ENCODE measurements at regions not wholly inside any gene's neighbourhood (a gene's known extent, or its start where the extent isn't known, plus 50 kb on each side); places are given as distances from the start of the nearest gene placed in this dataset.
"Not testable (repeated sequence)": the region's sequence is repeated elsewhere in the genome, so short reads cannot be mapped to it uniquely, and the experiment has no call there.

- no peaks in the 10 kb centered on the region for H3K27me3 ChIP-seq (ENCODE audit: control insufficient read depth in 3 of 3, insufficient read depth in 3 of 3, low read length in 3 of 3)
- DNase-seq (no peak), FAIRE-seq (no peak)
- no peaks in the 10 kb centered on the region for H3K36me3 ChIP-seq (ENCODE audit: control insufficient read depth in 3 of 3, insufficient read depth in 2 of 3, low read depth in 1 of 3, low read length in 3 of 3)
- H3K27ac ChIP-seq (ENCODE audit: low read depth in 1 of 3, low read length in 2 of 3) = no peak overlapping the region
- 81 to 90% (median 85%) methylated on average over 2 of the region's 2 CpGs for WGBS, 3 donors
- no peak overlapping the region for H3K4me3 ChIP-seq (ENCODE audit: low read depth in 1 of 3, low read length in 3 of 3)
- H3K4me1 ChIP-seq (ENCODE audit: control insufficient read depth in 3 of 3, insufficient read depth in 2 of 3, low read depth in 1 of 3, low read length in 2 of 3) = peaks cover 0 to 2% (median 0%) of the 10 kb centered on the region in 3 donors
- H3K9me3 ChIP-seq (ENCODE audit: control insufficient read depth in 2 of 2, insufficient read depth in 1 of 2, low read depth in 1 of 2, low read length in 1 of 2) = no peaks in the 10 kb centered on the region
Observed at GRCh38 chr6:62968834-62969233, 242.4 kb upstream of the FKBP1C start.

- no peaks in the 10 kb centered on the region for H3K9me3 ChIP-seq (ENCODE audit: control insufficient read depth in 2 of 2, insufficient read depth in 1 of 2, low read depth in 1 of 2, low read length in 1 of 2)
- no peaks in the 10 kb centered on the region for H3K27me3 ChIP-seq (ENCODE audit: control insufficient read depth in 3 of 3, insufficient read depth in 3 of 3, low read length in 3 of 3)
- DNase-seq = peak in 1 of 2 donors; percentile 16
- WGBS, 3 donors = 3 to 38% (median 13%) methylated on average over 1 of the region's 1 CpG
- peaks cover 0 to 2% (median 0%) of the 10 kb centered on the region in 3 donors for H3K4me1 ChIP-seq (ENCODE audit: control insufficient read depth in 3 of 3, insufficient read depth in 2 of 3, low read depth in 1 of 3, low read length in 2 of 3)
- no peak for FAIRE-seq
- no peak overlapping the region for H3K4me3 ChIP-seq (ENCODE audit: low read depth in 1 of 3, low read length in 3 of 3)
- no peaks in the 10 kb centered on the region for H3K36me3 ChIP-seq (ENCODE audit: control insufficient read depth in 3 of 3, insufficient read depth in 2 of 3, low read depth in 1 of 3, low read length in 3 of 3)
- no peak overlapping the region for H3K27ac ChIP-seq (ENCODE audit: low read depth in 1 of 3, low read length in 2 of 3)
Observed at GRCh38 chr6:62971976-62972658, 239.2 kb upstream of the FKBP1C start.

- Histone ChIP-seq H3K27ac (ENCODE audit: low read depth in 1 of 3, low read length in 2 of 3) (no peak overlapping the region), H3K36me3 (ENCODE audit: control insufficient read depth in 3 of 3, insufficient read depth in 2 of 3, low read depth in 1 of 3, low read length in 3 of 3) (no peaks in the 10 kb centered on the region), H3K9me3 (ENCODE audit: control insufficient read depth in 2 of 2, insufficient read depth in 1 of 2, low read depth in 1 of 2, low read length in 1 of 2) (no peaks in the 10 kb centered on the region), H3K4me3 (ENCODE audit: low read depth in 1 of 3, low read length in 3 of 3) (no peak overlapping the region), H3K4me1 (ENCODE audit: control insufficient read depth in 3 of 3, insufficient read depth in 2 of 3, low read depth in 1 of 3, low read length in 2 of 3) (peaks cover 0 to 2% (median 0%) of the 10 kb centered on the region in 3 donors), H3K27me3 (ENCODE audit: control insufficient read depth in 3 of 3, insufficient read depth in 3 of 3, low read length in 3 of 3) (no peaks in the 10 kb centered on the region)
- DNase-seq (no peak), FAIRE-seq (no peak)
- WGBS, 3 donors = 61 to 87% (median 86%) methylated on average over 1 of the region's 1 CpG
Observed at GRCh38 chr6:62974452-62974851, 236.8 kb upstream of the FKBP1C start.

GRCh38 chr6:62976566-62976965 lies 234.7 kb upstream of the FKBP1C start:
- no peaks in the 10 kb centered on the region for H3K9me3 ChIP-seq (ENCODE audit: control insufficient read depth in 2 of 2, insufficient read depth in 1 of 2, low read depth in 1 of 2, low read length in 1 of 2)
- DNase-seq = no peak
- H3K27me3 ChIP-seq (ENCODE audit: control insufficient read depth in 3 of 3, insufficient read depth in 3 of 3, low read length in 3 of 3) = no peaks in the 10 kb centered on the region
- H3K27ac ChIP-seq (ENCODE audit: low read depth in 1 of 3, low read length in 2 of 3) = no peak overlapping the region
- H3K4me3 ChIP-seq (ENCODE audit: low read depth in 1 of 3, low read length in 3 of 3) = no peak overlapping the region
- no peak for FAIRE-seq
- peaks cover 0 to 2% (median 0%) of the 10 kb centered on the region in 3 donors for H3K4me1 ChIP-seq (ENCODE audit: control insufficient read depth in 3 of 3, insufficient read depth in 2 of 3, low read depth in 1 of 3, low read length in 2 of 3)
- no peaks in the 10 kb centered on the region for H3K36me3 ChIP-seq (ENCODE audit: control insufficient read depth in 3 of 3, insufficient read depth in 2 of 3, low read depth in 1 of 3, low read length in 3 of 3)

- DNase-seq (no peak), FAIRE-seq (no peak)
- H3K27me3 ChIP-seq (ENCODE audit: control insufficient read depth in 3 of 3, insufficient read depth in 3 of 3, low read length in 3 of 3) = no peaks in the 10 kb centered on the region
- H3K9me3 ChIP-seq (ENCODE audit: control insufficient read depth in 2 of 2, insufficient read depth in 1 of 2, low read depth in 1 of 2, low read length in 1 of 2) = no peaks in the 10 kb centered on the region
- no peak overlapping the region for H3K27ac ChIP-seq (ENCODE audit: low read depth in 1 of 3, low read length in 2 of 3)
- H3K4me1 ChIP-seq (ENCODE audit: control insufficient read depth in 3 of 3, insufficient read depth in 2 of 3, low read depth in 1 of 3, low read length in 2 of 3) = no peaks in the 10 kb centered on the region
- WGBS, 3 donors = 77 to 86% (median 77%) methylated on average over 2 of the region's 2 CpGs
- no peak overlapping the region for H3K4me3 ChIP-seq (ENCODE audit: low read depth in 1 of 3, low read length in 3 of 3)
- H3K36me3 ChIP-seq (ENCODE audit: control insufficient read depth in 3 of 3, insufficient read depth in 2 of 3, low read depth in 1 of 3, low read length in 3 of 3) = no peaks in the 10 kb centered on the region
Observed at GRCh38 chr6:62978920-62979319, 232.3 kb upstream of the FKBP1C start.

- FAIRE-seq (no peak), DNase-seq (no peak)
- no peak overlapping the region for H3K4me3 ChIP-seq (ENCODE audit: low read depth in 1 of 3, low read length in 3 of 3)
- H3K27me3 ChIP-seq (ENCODE audit: control insufficient read depth in 3 of 3, insufficient read depth in 3 of 3, low read length in 3 of 3) = no peaks in the 10 kb centered on the region
- H3K27ac ChIP-seq (ENCODE audit: low read depth in 1 of 3, low read length in 2 of 3) = no peak overlapping the region
- H3K9me3 ChIP-seq (ENCODE audit: control insufficient read depth in 2 of 2, insufficient read depth in 1 of 2, low read depth in 1 of 2, low read length in 1 of 2) = no peaks in the 10 kb centered on the region
- WGBS, 3 donors = 50 to 71% (median 64%) methylated on average over 2 of the region's 2 CpGs
- no peaks in the 10 kb centered on the region for H3K36me3 ChIP-seq (ENCODE audit: control insufficient read depth in 3 of 3, insufficient read depth in 2 of 3, low read depth in 1 of 3, low read length in 3 of 3)
- no peaks in the 10 kb centered on the region for H3K4me1 ChIP-seq (ENCODE audit: control insufficient read depth in 3 of 3, insufficient read depth in 2 of 3, low read depth in 1 of 3, low read length in 2 of 3)
Observed at GRCh38 chr6:62980093-62980492, 231.2 kb upstream of the FKBP1C start.

- H3K27ac ChIP-seq (ENCODE audit: low read depth in 1 of 3, low read length in 2 of 3) = no peak overlapping the region
- DNase-seq = no peak
- no peaks in the 10 kb centered on the region for H3K9me3 ChIP-seq (ENCODE audit: control insufficient read depth in 2 of 2, insufficient read depth in 1 of 2, low read depth in 1 of 2, low read length in 1 of 2)
Observed at GRCh38 chr6:62980724-62981123, 230.5 kb upstream of the FKBP1C start.

GRCh38 chr6:62982951-62983350 lies 228.3 kb upstream of the FKBP1C start:
- Histone ChIP-seq H3K27ac (ENCODE audit: low read depth in 1 of 3, low read length in 2 of 3) (no peak overlapping the region), H3K9me3 (ENCODE audit: control insufficient read depth in 2 of 2, insufficient read depth in 1 of 2, low read depth in 1 of 2, low read length in 1 of 2) (no peaks in the 10 kb centered on the region), H3K27me3 (ENCODE audit: control insufficient read depth in 3 of 3, insufficient read depth in 3 of 3, low read length in 3 of 3) (no peaks in the 10 kb centered on the region), H3K4me1 (ENCODE audit: control insufficient read depth in 3 of 3, insufficient read depth in 2 of 3, low read depth in 1 of 3, low read length in 2 of 3) (no peaks in the 10 kb centered on the region), H3K4me3 (ENCODE audit: low read depth in 1 of 3, low read length in 3 of 3) (no peak overlapping the region), H3K36me3 (ENCODE audit: control insufficient read depth in 3 of 3, insufficient read depth in 2 of 3, low read depth in 1 of 3, low read length in 3 of 3) (no peaks in the 10 kb centered on the region)
- FAIRE-seq (no peak), DNase-seq (no peak)
- WGBS, 3 donors = 56 to 64% (median 63%) methylated on average over 2 of the region's 2 CpGs

More at GRCh38 chr6:62980724-62981123, 230.5 kb upstream of the FKBP1C start:
- FAIRE-seq = no peak
- no peaks in the 10 kb centered on the region for H3K36me3 ChIP-seq (ENCODE audit: control insufficient read depth in 3 of 3, insufficient read depth in 2 of 3, low read depth in 1 of 3, low read length in 3 of 3)
- H3K27me3 ChIP-seq (ENCODE audit: control insufficient read depth in 3 of 3, insufficient read depth in 3 of 3, low read length in 3 of 3) = no peaks in the 10 kb centered on the region
- no peaks in the 10 kb centered on the region for H3K4me1 ChIP-seq (ENCODE audit: control insufficient read depth in 3 of 3, insufficient read depth in 2 of 3, low read depth in 1 of 3, low read length in 2 of 3)
- no peak overlapping the region for H3K4me3 ChIP-seq (ENCODE audit: low read depth in 1 of 3, low read length in 3 of 3)

GRCh38 chr6:62991696-62992095 lies 219.6 kb upstream of the FKBP1C start:
- H3K27me3 ChIP-seq (ENCODE audit: control insufficient read depth in 3 of 3, insufficient read depth in 3 of 3, low read length in 3 of 3); H3K27ac ChIP-seq (ENCODE audit: low read depth in 1 of 3, low read length in 2 of 3); H3K4me3 ChIP-seq (ENCODE audit: low read depth in 1 of 3, low read length in 3 of 3); H3K9me3 ChIP-seq (ENCODE audit: control insufficient read depth in 2 of 2, insufficient read depth in 1 of 2, low read depth in 1 of 2, low read length in 1 of 2); DNase-seq; FAIRE-seq; H3K36me3 ChIP-seq (ENCODE audit: control insufficient read depth in 3 of 3, insufficient read depth in 2 of 3, low read depth in 1 of 3, low read length in 3 of 3); H3K4me1 ChIP-seq (ENCODE audit: control insufficient read depth in 3 of 3, insufficient read depth in 2 of 3, low read depth in 1 of 3, low read length in 2 of 3): not testable (repeated sequence)
- WGBS, 3 donors = 77 to 84% (median 79%) methylated on average over 4 of the region's 4 CpGs

Data from small intestine (tissue), 7 donors.